Adrenal gland (tissue), 9 donors: ENCODE measurements at regions not wholly inside any gene's neighbourhood (a gene's known extent, or its start where the extent isn't known, plus 50 kb on each side); places are given as distances from the start of the nearest gene placed in this dataset.
"Not testable (repeated sequence)": the region's sequence is repeated elsewhere in the genome, so short reads cannot be mapped to it uniquely, and the experiment has no call there.

Source experiments
- DNase-seq, 7 donors: peaks; one replicate each; pipeline ENCODE4 v3.0.0-alpha.2; 2019 to 2020
- H3K27ac ChIP-seq, 5 donors: fragments of 200-600 bp; sonication (generic) in 4 of 5; 1 replicate in 3 of 5; 2 replicates in 2 of 5; pipeline versions ENCODE4 v1.5.1 to v1.8.0; 2016 to 2020; ENCODE audit warnings: mild to moderate bottlenecking in 1 of 5
- H3K27me3 ChIP-seq: fragments of 200-600 bp; 2 replicates; pipeline ENCODE4 v1.8.0; 2021
- H3K36me3 ChIP-seq, 2 donors: fragments of 200-600 bp; replicated peaks in 1 of 2; 1 replicate in 1 of 2; 2 replicates in 1 of 2; pipeline versions ENCODE4 v1.5.1 to v1.8.0; 2018 to 2022
- H3K4me1 ChIP-seq, 2 donors: fragments of 200-600 bp; replicated peaks in 1 of 2; 1 replicate in 1 of 2; 2 replicates in 1 of 2; pipeline versions ENCODE4 v1.5.1 to v1.8.0; 2018 to 2021
- H3K4me3 ChIP-seq, 4 donors: fragments of 200-600 bp; sonication (generic) in 3 of 4; one replicate each; pipeline ENCODE4 v1.5.1; 2016 to 2018
- H3K9me3 ChIP-seq, 3 donors: fragments of 200-600 bp; sonication (generic) in 1 of 3; replicated peaks in 1 of 3; 1 replicate in 2 of 3; 2 replicates in 1 of 3; pipeline versions ENCODE4 v1.5.1 to v1.8.0; 2016 to 2021
- POLR2A ChIP-seq, 2 donors: fragments of 450-650 bp; IDR thresholded peaks; one replicate each; pipeline ENCODE4 v1.6.1; 2017; ENCODE audit warnings: antibody characterized with exemption in 2 of 2, mild to moderate bottlenecking in 2 of 2, moderate library complexity in 1 of 2
- WGBS, 4 donors: extraction: QIAGEN DNeasy Blood & Tissue Kit in 2 of 4; methylation state at CpG; one replicate each; pipeline versions ENCODE4 v1.1.5 to v1.1.7; 2013 to 2017; 5-methylcytosine and 5-hydroxymethylcytosine counted together
- intact Hi-C, 2 donors: fragments of 100-400 bp; cut with DNase I; formaldehyde crosslinking; loops; one replicate each; pipeline versions ENCODE4 v1.14.1 to v1.15.0; 2022 to 2023
- TF ChIP-seq, protein P1 (sequence below), 6 experiments: fragments of 450-650 bp in 4 of 6; fragments of 200-600 bp in 2 of 6; sonication (generic) in 1 of 6; IDR thresholded peaks; 1 replicate in 5 of 6; 2 replicates in 1 of 6; pipeline versions ENCODE4 v1.5.1 to v1.8.0; 2016 to 2021; ENCODE audit warnings: antibody characterized with exemption in 6 of 6, mild to moderate bottlenecking in 2 of 6, moderate library complexity in 1 of 6
- donor health status: healthy with polysubstance abuse.
- donor health status: Bipolar disorder and iron deficiency.
- donor health status: DM: yes; HTN: yes; CAD: no.
- donor health status: DM: no; HTN: no; CAD: no.
- donor health status: DM: no; HTN: no; CAD: no.

GRCh38 chr1:198416296-198416695 lies 124.2 kb downstream of the ATP6V1G3 start:
- peaks cover 0 to 6% (median 0%) of the 10 kb centered on the region in 3 donors for H3K9me3 ChIP-seq
- intact Hi-C loops = no loop called here
- no peak overlapping the region for H3K4me3 ChIP-seq
- H3K36me3 ChIP-seq = no peaks in the 10 kb centered on the region
- H3K4me1 ChIP-seq = no peaks in the 10 kb centered on the region
- H3K27me3 ChIP-seq = no peaks in the 10 kb centered on the region
- 60 to 74% (median 64%) methylated on average over 3 of the region's 3 CpGs for WGBS, 4 donors
- DNase-seq = peak in 3 of 7 donors; percentile 3 to 16 (median 7)
- H3K27ac ChIP-seq = no peak overlapping the region
- no peak for TF ChIP-seq POLR2A (IDR thresholded peaks at IDR 0.05)
- TF ChIP-seq, protein P1, sequence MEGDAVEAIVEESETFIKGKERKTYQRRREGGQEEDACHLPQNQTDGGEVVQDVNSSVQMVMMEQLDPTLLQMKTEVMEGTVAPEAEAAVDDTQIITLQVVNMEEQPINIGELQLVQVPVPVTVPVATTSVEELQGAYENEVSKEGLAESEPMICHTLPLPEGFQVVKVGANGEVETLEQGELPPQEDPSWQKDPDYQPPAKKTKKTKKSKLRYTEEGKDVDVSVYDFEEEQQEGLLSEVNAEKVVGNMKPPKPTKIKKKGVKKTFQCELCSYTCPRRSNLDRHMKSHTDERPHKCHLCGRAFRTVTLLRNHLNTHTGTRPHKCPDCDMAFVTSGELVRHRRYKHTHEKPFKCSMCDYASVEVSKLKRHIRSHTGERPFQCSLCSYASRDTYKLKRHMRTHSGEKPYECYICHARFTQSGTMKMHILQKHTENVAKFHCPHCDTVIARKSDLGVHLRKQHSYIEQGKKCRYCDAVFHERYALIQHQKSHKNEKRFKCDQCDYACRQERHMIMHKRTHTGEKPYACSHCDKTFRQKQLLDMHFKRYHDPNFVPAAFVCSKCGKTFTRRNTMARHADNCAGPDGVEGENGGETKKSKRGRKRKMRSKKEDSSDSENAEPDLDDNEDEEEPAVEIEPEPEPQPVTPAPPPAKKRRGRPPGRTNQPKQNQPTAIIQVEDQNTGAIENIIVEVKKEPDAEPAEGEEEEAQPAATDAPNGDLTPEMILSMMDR (IDR thresholded peaks at IDR 0.05) = no peak

GRCh38 chr1:198411240-198411639 lies 129.2 kb downstream of the ATP6V1G3 start:
- Histone ChIP-seq H3K27ac (no peak overlapping the region), H3K4me1 (no peaks in the 10 kb centered on the region), H3K27me3 (no peaks in the 10 kb centered on the region), H3K36me3 (no peaks in the 10 kb centered on the region), H3K4me3 (no peak overlapping the region), H3K9me3 (no peaks in the 10 kb centered on the region)
- TF ChIP-seq, protein P1 (IDR thresholded peaks at IDR 0.05) = no peak
- no peak for TF ChIP-seq POLR2A (IDR thresholded peaks at IDR 0.05)
- intact Hi-C loops = no loop called here
- DNase-seq = no peak

DNA sequence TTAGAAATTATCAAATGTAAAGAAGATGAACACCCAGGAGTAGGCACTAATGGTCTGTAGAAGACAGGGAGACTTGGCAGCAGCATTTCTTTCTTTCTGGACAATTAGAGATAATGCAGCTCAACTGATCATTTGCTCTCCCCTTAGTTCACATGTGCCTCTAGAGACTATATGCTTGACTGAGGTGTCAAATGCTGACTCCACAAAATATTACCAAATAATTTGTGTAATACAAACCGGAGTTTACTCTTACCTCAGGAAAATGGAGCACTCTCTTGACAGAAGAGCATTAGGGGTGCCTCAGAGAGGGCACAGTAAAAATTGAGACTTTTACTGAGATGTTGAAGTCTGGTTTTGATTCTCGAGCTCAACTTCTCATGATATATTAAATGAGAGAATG lies 131.8 kb downstream of the ATP6V1G3 start:
- Histone ChIP-seq H3K4me1 (no peaks in the 10 kb centered on the region), H3K4me3 (no peak overlapping the region), H3K36me3 (no peaks in the 10 kb centered on the region), H3K27ac (no peak overlapping the region), H3K9me3 (no peaks in the 10 kb centered on the region), H3K27me3 (no peaks in the 10 kb centered on the region)
- TF ChIP-seq, protein P1 (IDR thresholded peaks at IDR 0.05) = no peak
- no peak for TF ChIP-seq POLR2A (IDR thresholded peaks at IDR 0.05)
- no peak for DNase-seq
- 71 to 85% (median 84%) methylated on average over 2 of the region's 2 CpGs for WGBS, 4 donors
- intact Hi-C loops = no loop called here

- DNase-seq, H3K27me3 ChIP-seq, H3K9me3 ChIP-seq, intact Hi-C loops, H3K4me1 ChIP-seq, H3K36me3 ChIP-seq, H3K4me3 ChIP-seq, H3K27ac ChIP-seq: not testable (repeated sequence)
- WGBS, 4 donors = 85 to 91% (median 89%) methylated on average over 8 of the region's 8 CpGs
Measured at GRCh38 chr1:198404632-198405031, 135.8 kb downstream of the ATP6V1G3 start.

DNA sequence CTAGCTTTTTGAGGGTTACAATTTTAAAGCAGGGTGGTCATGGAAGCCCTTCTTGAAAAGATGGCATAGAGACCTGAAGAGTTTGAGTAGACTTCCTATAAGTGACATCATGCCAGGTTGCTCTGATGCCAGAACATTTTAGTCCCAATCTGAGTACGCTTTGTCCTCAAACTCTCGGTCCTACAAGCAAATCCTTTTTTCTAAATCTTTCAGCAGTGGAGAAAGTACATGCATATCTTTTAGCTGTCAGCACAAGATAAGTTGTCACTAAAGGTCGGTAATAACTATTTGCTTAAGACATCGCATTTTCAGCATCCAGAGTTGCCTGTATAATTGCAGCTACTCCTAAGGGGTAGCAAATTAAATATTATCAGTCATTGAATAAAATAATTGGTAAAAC lies 140.4 kb downstream of the ATP6V1G3 start:
- H3K36me3 ChIP-seq = no peaks in the 10 kb centered on the region
- no peak overlapping the region for H3K27ac ChIP-seq
- no peak for DNase-seq
- H3K27me3 ChIP-seq = no peaks in the 10 kb centered on the region
- 40 to 47% (median 45%) methylated on average over 4 of the region's 4 CpGs for WGBS, 4 donors
- intact Hi-C loops = no loop called here
- H3K4me1 ChIP-seq = no peaks in the 10 kb centered on the region
- no peaks in the 10 kb centered on the region for H3K9me3 ChIP-seq
- no peak overlapping the region for H3K4me3 ChIP-seq
- TF ChIP-seq POLR2A (IDR thresholded peaks at IDR 0.05) = no peak
- TF ChIP-seq, protein P1 (IDR thresholded peaks at IDR 0.05) = no peak
